Upper lobe of left lung (tissue), 6 donors: ENCODE measurements at regions not wholly inside any gene's neighbourhood (a gene's known extent, or its start where the extent isn't known, plus 50 kb on each side); places are given as distances from the start of the nearest gene placed in this dataset.
A peak's percentile ranks its signal among the peaks of the same experiment; 100 is the strongest.

Experiments used
- ATAC-seq, 2 donors: fragments of 200-7000 bp; cut with Tn5 transposase; one replicate each; pipeline ENCODE4 v1.9.1; 2022; ENCODE audit warnings: mild to moderate bottlenecking in 2 of 2, moderate library complexity in 2 of 2; ENCODE audit not compliant: low FRiP score in 2 of 2
- DNase-seq, 2 donors: peaks; one replicate each; pipeline ENCODE4 v3.0.0-alpha.2; 2019 to 2020
- H3K27ac ChIP-seq, 4 donors: fragments of 200-600 bp; sonication (generic); one replicate each; pipeline ENCODE4 v1.5.1; 2016 to 2019
- H3K27me3 ChIP-seq, 4 donors: fragments of 200-600 bp; sonication (generic); one replicate each; pipeline ENCODE4 v1.5.1; 2017 to 2019
- H3K36me3 ChIP-seq, 4 donors: fragments of 200-600 bp; sonication (generic); one replicate each; pipeline ENCODE4 v1.5.1; 2016 to 2019
- H3K4me1 ChIP-seq, 4 donors: fragments of 200-600 bp; sonication (generic); one replicate each; pipeline ENCODE4 v1.5.1; 2018 to 2019
- H3K4me3 ChIP-seq, 4 donors: fragments of 200-600 bp; sonication (generic); one replicate each; pipeline ENCODE4 v1.5.1; 2017 to 2019; ENCODE audit warnings: mild to moderate bottlenecking in 2 of 4, moderate library complexity in 1 of 4
- H3K9me3 ChIP-seq, 4 donors: fragments of 200-600 bp; sonication (generic); one replicate each; pipeline ENCODE4 v1.5.1; 2018 to 2019
- EP300 ChIP-seq, 4 donors: sonication (generic); formaldehyde crosslinking; IDR thresholded peaks; one replicate each; pipeline ENCODE4 v1.5.1; 2017; ENCODE audit warnings: antibody characterized with exemption in 4 of 4, control low read depth in 2 of 4
- POLR2A ChIP-seq, 4 donors: fragments of 450-650 bp; IDR thresholded peaks; one replicate each; pipeline ENCODE4 v1.5.1; 2016 to 2017; ENCODE audit warnings: antibody characterized with exemption in 4 of 4, mild to moderate bottlenecking in 2 of 4
- POLR2AphosphoS5 ChIP-seq, 2 donors: sonication (generic); formaldehyde crosslinking; IDR thresholded peaks; one replicate each; pipeline ENCODE4 v1.5.1; 2017; ENCODE audit warnings: antibody characterized with exemption in 2 of 2
- WGBS, 2 donors: methylation state at CpG; one replicate each; pipeline ENCODE4 v1.1.5; 2017 to 2018; 5-methylcytosine and 5-hydroxymethylcytosine counted together
- TF ChIP-seq, protein P1 (sequence below), 6 experiments: fragments of 450-650 bp in 4 of 6; fragments of 200-600 bp in 2 of 6; sonication (generic) in 2 of 6; IDR thresholded peaks; one replicate each; pipeline ENCODE4 v1.5.1; 2016 to 2019; ENCODE audit warnings: antibody characterized with exemption in 6 of 6
- donor health status: DM: no; HTN: no; CAD: no; lungs with moderate emphysema.
- donor health status: DM: no; HTN: yes; CAD: no; lungs with severe emphysema.

DNA sequence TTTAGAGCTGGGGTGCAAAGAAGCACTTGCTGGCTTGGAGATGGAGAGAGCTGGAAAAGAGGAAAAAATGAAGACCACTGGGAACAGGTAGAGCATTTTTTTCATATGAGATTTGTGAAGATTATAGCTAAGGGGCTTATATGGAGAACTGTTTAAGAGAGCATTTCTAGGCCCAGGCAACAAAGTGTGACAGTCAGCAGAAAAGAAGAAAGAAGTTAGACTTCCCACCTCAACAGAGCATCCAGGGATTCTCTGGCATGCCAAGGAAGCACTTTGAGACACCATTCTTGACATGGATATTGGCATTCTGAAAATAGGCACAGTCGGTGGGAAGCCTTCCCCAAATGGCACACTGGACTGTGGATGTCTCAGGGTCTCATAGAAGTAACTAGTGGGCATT lies 195.5 kb downstream of the KLHL28 start:
- no peaks in the 10 kb centered on the region for H3K9me3 ChIP-seq
- DNase-seq, result no peak
- H3K36me3 ChIP-seq, result no peaks in the 10 kb centered on the region
- no peaks in the 10 kb centered on the region for H3K4me1 ChIP-seq
- no peaks in the 10 kb centered on the region for H3K27me3 ChIP-seq
- ATAC-seq, result no peak
- no peak overlapping the region for H3K4me3 ChIP-seq
- no peak overlapping the region for H3K27ac ChIP-seq
- TF ChIP-seq EP300 (IDR thresholded peaks at IDR 0.05) (no peak), POLR2AphosphoS5 (IDR thresholded peaks at IDR 0.05) (no peak), POLR2A (IDR thresholded peaks at IDR 0.05) (no peak)
- TF ChIP-seq, protein P1, sequence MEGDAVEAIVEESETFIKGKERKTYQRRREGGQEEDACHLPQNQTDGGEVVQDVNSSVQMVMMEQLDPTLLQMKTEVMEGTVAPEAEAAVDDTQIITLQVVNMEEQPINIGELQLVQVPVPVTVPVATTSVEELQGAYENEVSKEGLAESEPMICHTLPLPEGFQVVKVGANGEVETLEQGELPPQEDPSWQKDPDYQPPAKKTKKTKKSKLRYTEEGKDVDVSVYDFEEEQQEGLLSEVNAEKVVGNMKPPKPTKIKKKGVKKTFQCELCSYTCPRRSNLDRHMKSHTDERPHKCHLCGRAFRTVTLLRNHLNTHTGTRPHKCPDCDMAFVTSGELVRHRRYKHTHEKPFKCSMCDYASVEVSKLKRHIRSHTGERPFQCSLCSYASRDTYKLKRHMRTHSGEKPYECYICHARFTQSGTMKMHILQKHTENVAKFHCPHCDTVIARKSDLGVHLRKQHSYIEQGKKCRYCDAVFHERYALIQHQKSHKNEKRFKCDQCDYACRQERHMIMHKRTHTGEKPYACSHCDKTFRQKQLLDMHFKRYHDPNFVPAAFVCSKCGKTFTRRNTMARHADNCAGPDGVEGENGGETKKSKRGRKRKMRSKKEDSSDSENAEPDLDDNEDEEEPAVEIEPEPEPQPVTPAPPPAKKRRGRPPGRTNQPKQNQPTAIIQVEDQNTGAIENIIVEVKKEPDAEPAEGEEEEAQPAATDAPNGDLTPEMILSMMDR (IDR thresholded peaks at IDR 0.05), result no peak
- WGBS, 2 donors, result 93% methylated on average over 1 of the region's 1 CpG

DNA sequence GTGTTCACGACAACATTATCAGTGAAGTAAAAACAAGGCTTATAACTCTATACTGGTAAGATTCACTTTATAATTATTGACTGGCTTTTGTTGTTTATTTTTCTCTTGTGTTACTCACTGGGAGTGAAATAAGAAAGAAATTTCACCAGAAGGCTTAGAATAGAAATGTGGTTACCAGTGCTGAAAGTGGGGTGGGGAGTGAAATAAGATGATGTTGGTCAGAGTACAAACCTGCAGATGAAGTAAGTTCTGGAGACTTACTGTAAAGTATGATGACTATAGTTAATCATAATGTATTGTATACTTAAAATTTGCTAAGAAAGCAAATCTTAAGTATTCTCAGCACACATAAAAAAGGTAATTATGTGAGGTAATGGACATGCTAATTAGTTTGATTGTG lies 198.4 kb downstream of the KLHL28 start:
- Histone ChIP-seq H3K9me3 (no peaks in the 10 kb centered on the region), H3K36me3 (no peaks in the 10 kb centered on the region), H3K27ac (no peak overlapping the region), H3K4me3 (no peak overlapping the region), H3K4me1 (no peaks in the 10 kb centered on the region), H3K27me3 (no peaks in the 10 kb centered on the region)
- ATAC-seq, result no peak
- 85 to 92% methylated on average over 1 of the region's 1 CpG for WGBS, 2 donors
- no peak for DNase-seq
- TF ChIP-seq EP300 (IDR thresholded peaks at IDR 0.05) (no peak), POLR2AphosphoS5 (IDR thresholded peaks at IDR 0.05) (no peak), POLR2A (IDR thresholded peaks at IDR 0.05) (no peak)
- TF ChIP-seq, protein P1 (IDR thresholded peaks at IDR 0.05), result no peak

DNA sequence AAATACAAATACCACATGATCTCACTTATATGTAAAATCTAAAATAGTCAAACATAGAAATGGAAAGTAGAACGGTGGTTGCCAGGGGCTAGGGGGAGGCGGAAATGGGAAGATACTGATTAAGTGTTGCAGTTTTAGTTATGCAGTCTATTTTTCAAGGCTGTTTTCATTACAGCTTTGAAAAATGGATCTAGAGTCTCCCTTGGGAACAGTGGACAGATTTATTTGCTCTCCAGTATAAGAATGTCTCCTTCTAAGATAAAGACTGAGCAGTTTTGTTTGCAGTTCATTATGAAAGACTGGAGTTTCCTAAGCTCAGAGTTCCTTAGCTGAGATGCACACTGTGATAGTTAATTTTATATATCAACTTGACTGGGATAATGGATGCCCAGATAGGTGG lies 202.5 kb downstream of the KLHL28 start:
- WGBS, 2 donors, result 68 to 71% methylated on average over 2 of the region's 2 CpGs
- no peak for TF ChIP-seq POLR2A (IDR thresholded peaks at IDR 0.05)
- TF ChIP-seq POLR2AphosphoS5 (IDR thresholded peaks at IDR 0.05), result no peak
- TF ChIP-seq EP300 (IDR thresholded peaks at IDR 0.05), result no peak
- TF ChIP-seq, protein P1 (IDR thresholded peaks at IDR 0.05), result no peak
- H3K27ac ChIP-seq, result no peak overlapping the region
- ATAC-seq (no peak), DNase-seq (no peak)
- no peaks in the 10 kb centered on the region for H3K4me1 ChIP-seq
- H3K9me3 ChIP-seq, result no peaks in the 10 kb centered on the region
- no peaks in the 10 kb centered on the region for H3K36me3 ChIP-seq
- no peak overlapping the region for H3K4me3 ChIP-seq
- no peaks in the 10 kb centered on the region for H3K27me3 ChIP-seq

DNA sequence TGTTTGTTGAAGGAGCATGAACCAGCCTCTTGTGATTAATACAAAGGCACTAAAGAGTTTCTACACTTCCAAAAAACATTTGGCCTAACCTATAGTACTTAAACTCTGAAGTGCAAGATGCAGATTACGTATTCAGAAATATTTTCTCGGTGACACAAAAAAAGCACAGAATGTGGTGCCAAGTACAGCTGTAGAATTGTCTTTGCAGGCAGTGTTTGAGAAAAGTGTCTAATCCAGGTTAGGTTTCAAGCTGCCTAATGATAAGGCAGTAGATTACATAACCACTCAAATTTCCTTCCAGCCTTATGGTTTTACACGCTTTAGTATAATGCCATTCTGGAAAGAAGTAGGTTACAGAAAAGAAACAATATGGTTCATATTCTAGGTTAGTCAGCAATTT lies 205.2 kb downstream of the KLHL28 start:
- Histone ChIP-seq H3K27ac (no peak overlapping the region), H3K4me1 (no peaks in the 10 kb centered on the region), H3K9me3 (no peaks in the 10 kb centered on the region), H3K4me3 (no peak overlapping the region), H3K36me3 (no peaks in the 10 kb centered on the region), H3K27me3 (no peaks in the 10 kb centered on the region)
- ATAC-seq (no peak), DNase-seq (no peak)
- TF ChIP-seq POLR2AphosphoS5 (IDR thresholded peaks at IDR 0.05) (no peak), POLR2A (IDR thresholded peaks at IDR 0.05) (no peak), EP300 (IDR thresholded peaks at IDR 0.05) (no peak)
- TF ChIP-seq, protein P1 (IDR thresholded peaks at IDR 0.05), result no peak
- 72 to 73% methylated on average over 3 of the region's 3 CpGs for WGBS, 2 donors

DNA sequence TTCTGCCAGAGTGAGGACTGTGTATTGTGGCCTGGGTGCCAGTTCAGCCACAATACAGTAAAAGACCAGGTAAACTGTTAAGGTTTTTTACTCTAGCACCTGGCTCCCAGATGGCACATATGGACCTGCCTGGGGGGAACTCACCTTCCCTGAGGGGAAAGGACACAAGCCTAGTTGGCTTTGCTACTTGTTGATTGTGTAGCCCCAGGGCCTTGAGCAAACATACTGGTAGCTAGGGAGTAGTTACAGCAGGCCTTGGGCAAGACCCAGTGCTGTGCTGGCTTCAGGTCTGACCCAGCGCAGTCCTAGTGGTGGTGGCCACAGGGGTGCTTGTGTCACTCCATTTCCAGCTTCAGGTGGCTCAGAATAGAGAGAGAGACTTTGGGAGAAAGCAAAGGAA lies 216.4 kb downstream of the KLHL28 start:
- no peak for TF ChIP-seq POLR2AphosphoS5 (IDR thresholded peaks at IDR 0.05)
- TF ChIP-seq, protein P1 (IDR thresholded peaks at IDR 0.05), result no peak
- no peak for TF ChIP-seq EP300 (IDR thresholded peaks at IDR 0.05)
- H3K9me3 ChIP-seq, result no peaks in the 10 kb centered on the region
- H3K27ac ChIP-seq, result no peak overlapping the region
- 78 to 88% methylated on average over 1 of the region's 1 CpG for WGBS, 2 donors
- H3K36me3 ChIP-seq, result no peaks in the 10 kb centered on the region
- no peaks in the 10 kb centered on the region for H3K4me1 ChIP-seq
- H3K27me3 ChIP-seq, result no peaks in the 10 kb centered on the region
- no peak overlapping the region for H3K4me3 ChIP-seq
- ATAC-seq (peak in 1 of 2 donors; percentile 14), DNase-seq (no peak)
